ENCODE measurements at regions not wholly inside any gene's neighbourhood (a gene's known extent, or its start where the extent isn't known, plus 50 kb on each side); places are given as distances from the start of the nearest gene placed in this dataset.

- H3K27ac ChIP-seq (ENCODE audit: low read depth in 1 of 2, low read length in 1 of 2) = no peak overlapping the region
- WGBS = 98% methylated on average over 10 of the region's 10 CpGs
- no peaks in the 10 kb centered on the region for H3K36me3 ChIP-seq (ENCODE audit: control insufficient read depth in 2 of 2, insufficient read depth in 2 of 2, low read length in 1 of 2)
- H3K4me1 ChIP-seq (ENCODE audit: control insufficient read depth in 2 of 2, insufficient read depth in 2 of 2, low read length in 2 of 2) = peaks cover 15 to 60% of the 10 kb centered on the region in 2 donors
- H3K27me3 ChIP-seq (ENCODE audit: control insufficient read depth in 2 of 2, insufficient read depth in 1 of 2, low read length in 1 of 2) = peaks cover 0 to 19% of the 10 kb centered on the region in 2 donors
- no peak for DNase-seq (ENCODE audit: low read depth in 6 of 9, low spot score in 9 of 9)
- peaks cover 0 to 7% of the 10 kb centered on the region in 2 donors for H3K9me3 ChIP-seq (ENCODE audit: control insufficient read depth in 2 of 2, insufficient read depth in 1 of 2, low read length in 1 of 2)
- no peak overlapping the region for H3K4me3 ChIP-seq (ENCODE audit: low read length in 2 of 2)
Measured at GRCh38 chr15:70502529-70502928, 260.8 kb downstream of the UACA start.

- H3K9me3 ChIP-seq (ENCODE audit: control insufficient read depth in 2 of 2, insufficient read depth in 1 of 2, low read length in 1 of 2) = no peaks in the 10 kb centered on the region
- no peak for DNase-seq (ENCODE audit: low read depth in 6 of 9, low spot score in 9 of 9)
- WGBS = 97% methylated on average over 4 of the region's 4 CpGs
Measured at GRCh38 chr15:70501849-70502248, 261.5 kb downstream of the UACA start.

GRCh38 chr15:70501121-70501727 is 262.1 kb downstream of the UACA start:
- no peak overlapping the region for H3K4me3 ChIP-seq (ENCODE audit: low read length in 2 of 2)
- peaks cover 15 to 60% of the 10 kb centered on the region in 2 donors for H3K4me1 ChIP-seq (ENCODE audit: control insufficient read depth in 2 of 2, insufficient read depth in 2 of 2, low read length in 2 of 2)
- no peaks in the 10 kb centered on the region for H3K9me3 ChIP-seq (ENCODE audit: control insufficient read depth in 2 of 2, insufficient read depth in 1 of 2, low read length in 1 of 2)
- no peak overlapping the region for H3K27ac ChIP-seq (ENCODE audit: low read depth in 1 of 2, low read length in 1 of 2)
- 96% methylated on average over 8 of the region's 8 CpGs for WGBS
- H3K36me3 ChIP-seq (ENCODE audit: control insufficient read depth in 2 of 2, insufficient read depth in 2 of 2, low read length in 1 of 2) = no peaks in the 10 kb centered on the region
- DNase-seq (ENCODE audit: low read depth in 6 of 9, low spot score in 9 of 9) = no peak
- peaks cover 0 to 20% of the 10 kb centered on the region in 2 donors for H3K27me3 ChIP-seq (ENCODE audit: control insufficient read depth in 2 of 2, insufficient read depth in 1 of 2, low read length in 1 of 2)

More at GRCh38 chr15:70501849-70502248, 261.5 kb downstream of the UACA start:
- Histone ChIP-seq H3K4me3 (ENCODE audit: low read length in 2 of 2) (no peak overlapping the region), H3K27ac (ENCODE audit: low read depth in 1 of 2, low read length in 1 of 2) (no peak overlapping the region), H3K4me1 (ENCODE audit: control insufficient read depth in 2 of 2, insufficient read depth in 2 of 2, low read length in 2 of 2) (peaks cover 15 to 60% of the 10 kb centered on the region in 2 donors), H3K27me3 (ENCODE audit: control insufficient read depth in 2 of 2, insufficient read depth in 1 of 2, low read length in 1 of 2) (peaks cover 0 to 20% of the 10 kb centered on the region in 2 donors), H3K36me3 (ENCODE audit: control insufficient read depth in 2 of 2, insufficient read depth in 2 of 2, low read length in 1 of 2) (no peaks in the 10 kb centered on the region)

- WGBS = 95% methylated on average over 4 of the region's 4 CpGs
- no peak overlapping the region for H3K27ac ChIP-seq (ENCODE audit: low read depth in 1 of 2, low read length in 1 of 2)
- H3K36me3 ChIP-seq (ENCODE audit: control insufficient read depth in 2 of 2, insufficient read depth in 2 of 2, low read length in 1 of 2) = no peaks in the 10 kb centered on the region
- H3K4me3 ChIP-seq (ENCODE audit: low read length in 2 of 2) = no peak overlapping the region
- peaks cover 2 to 26% of the 10 kb centered on the region in 2 donors for H3K27me3 ChIP-seq (ENCODE audit: control insufficient read depth in 2 of 2, insufficient read depth in 1 of 2, low read length in 1 of 2)
- peaks cover 12 to 57% of the 10 kb centered on the region in 2 donors for H3K4me1 ChIP-seq (ENCODE audit: control insufficient read depth in 2 of 2, insufficient read depth in 2 of 2, low read length in 2 of 2)
- H3K9me3 ChIP-seq (ENCODE audit: control insufficient read depth in 2 of 2, insufficient read depth in 1 of 2, low read length in 1 of 2) = no peaks in the 10 kb centered on the region
- DNase-seq (ENCODE audit: low read depth in 6 of 9, low spot score in 9 of 9) = no peak
Measured at GRCh38 chr15:70499791-70500190, 263.6 kb downstream of the UACA start.

- Histone ChIP-seq H3K27me3 (ENCODE audit: control insufficient read depth in 2 of 2, insufficient read depth in 1 of 2, low read length in 1 of 2) (peaks cover 6 to 38% of the 10 kb centered on the region in 2 donors), H3K36me3 (ENCODE audit: control insufficient read depth in 2 of 2, insufficient read depth in 2 of 2, low read length in 1 of 2) (no peaks in the 10 kb centered on the region), H3K9me3 (ENCODE audit: control insufficient read depth in 2 of 2, insufficient read depth in 1 of 2, low read length in 1 of 2) (no peaks in the 10 kb centered on the region), H3K27ac (ENCODE audit: low read depth in 1 of 2, low read length in 1 of 2) (no peak overlapping the region), H3K4me3 (ENCODE audit: low read length in 2 of 2) (no peak overlapping the region), H3K4me1 (ENCODE audit: control insufficient read depth in 2 of 2, insufficient read depth in 2 of 2, low read length in 2 of 2) (peaks cover 0 to 57% of the 10 kb centered on the region in 2 donors)
- 94% methylated on average over 12 of the region's 12 CpGs for WGBS
- DNase-seq (ENCODE audit: low read depth in 6 of 9, low spot score in 9 of 9) = no peak
Measured at GRCh38 chr15:70498096-70498626, 265.2 kb downstream of the UACA start.

- no peak overlapping the region for H3K27ac ChIP-seq (ENCODE audit: low read depth in 1 of 2, low read length in 1 of 2)
- H3K4me3 ChIP-seq (ENCODE audit: low read length in 2 of 2) = no peak overlapping the region
- no peaks in the 10 kb centered on the region for H3K36me3 ChIP-seq (ENCODE audit: control insufficient read depth in 2 of 2, insufficient read depth in 2 of 2, low read length in 1 of 2)
- H3K4me1 ChIP-seq (ENCODE audit: control insufficient read depth in 2 of 2, insufficient read depth in 2 of 2, low read length in 2 of 2) = peaks cover under 1 to 57% of the 10 kb centered on the region in 2 donors
- 83% methylated on average over 7 of the region's 7 CpGs for WGBS
- no peaks in the 10 kb centered on the region for H3K9me3 ChIP-seq (ENCODE audit: control insufficient read depth in 2 of 2, insufficient read depth in 1 of 2, low read length in 1 of 2)
- DNase-seq (ENCODE audit: low read depth in 6 of 9, low spot score in 9 of 9) = no peak
- peaks cover 8 to 41% of the 10 kb centered on the region in 2 donors for H3K27me3 ChIP-seq (ENCODE audit: control insufficient read depth in 2 of 2, insufficient read depth in 1 of 2, low read length in 1 of 2)
Measured at GRCh38 chr15:70497661-70498060, 265.7 kb downstream of the UACA start.

- no peak overlapping the region for H3K27ac ChIP-seq (ENCODE audit: low read depth in 1 of 2, low read length in 1 of 2)
- H3K4me1 ChIP-seq (ENCODE audit: control insufficient read depth in 2 of 2, insufficient read depth in 2 of 2, low read length in 2 of 2) = peaks cover 15 to 66% of the 10 kb centered on the region in 2 donors
Measured at GRCh38 chr15:70495991-70496599, 267.3 kb downstream of the UACA start.

GRCh38 chr15:70494852-70495571 is 268.3 kb downstream of the UACA start:
- Histone ChIP-seq H3K36me3 (ENCODE audit: control insufficient read depth in 2 of 2, insufficient read depth in 2 of 2, low read length in 1 of 2) (no peaks in the 10 kb centered on the region), H3K27ac (ENCODE audit: low read depth in 1 of 2, low read length in 1 of 2) (no peak overlapping the region), H3K27me3 (ENCODE audit: control insufficient read depth in 2 of 2, insufficient read depth in 1 of 2, low read length in 1 of 2) (peaks cover 10 to 44% of the 10 kb centered on the region in 2 donors), H3K4me1 (ENCODE audit: control insufficient read depth in 2 of 2, insufficient read depth in 2 of 2, low read length in 2 of 2) (peaks cover 23 to 69% of the 10 kb centered on the region in 2 donors), H3K9me3 (ENCODE audit: control insufficient read depth in 2 of 2, insufficient read depth in 1 of 2, low read length in 1 of 2) (no peaks in the 10 kb centered on the region), H3K4me3 (ENCODE audit: low read length in 2 of 2) (no peak overlapping the region)
- DNase-seq (ENCODE audit: low read depth in 6 of 9, low spot score in 9 of 9) = no peak
- 46% methylated on average over 8 of the region's 8 CpGs for WGBS

More at GRCh38 chr15:70495991-70496599, 267.3 kb downstream of the UACA start:
- Histone ChIP-seq H3K9me3 (ENCODE audit: control insufficient read depth in 2 of 2, insufficient read depth in 1 of 2, low read length in 1 of 2) (no peaks in the 10 kb centered on the region), H3K4me3 (ENCODE audit: low read length in 2 of 2) (no peak overlapping the region), H3K36me3 (ENCODE audit: control insufficient read depth in 2 of 2, insufficient read depth in 2 of 2, low read length in 1 of 2) (no peaks in the 10 kb centered on the region), H3K27me3 (ENCODE audit: control insufficient read depth in 2 of 2, insufficient read depth in 1 of 2, low read length in 1 of 2) (peaks cover 10 to 41% of the 10 kb centered on the region in 2 donors)
- WGBS = 66% methylated on average over 4 of the region's 4 CpGs
- DNase-seq (ENCODE audit: low read depth in 6 of 9, low spot score in 9 of 9) = no peak

- no peak overlapping the region for H3K27ac ChIP-seq (ENCODE audit: low read depth in 1 of 2, low read length in 1 of 2)
- peaks cover 10 to 43% of the 10 kb centered on the region in 2 donors for H3K27me3 ChIP-seq (ENCODE audit: control insufficient read depth in 2 of 2, insufficient read depth in 1 of 2, low read length in 1 of 2)
- H3K9me3 ChIP-seq (ENCODE audit: control insufficient read depth in 2 of 2, insufficient read depth in 1 of 2, low read length in 1 of 2) = no peaks in the 10 kb centered on the region
- no peak for DNase-seq (ENCODE audit: low read depth in 6 of 9, low spot score in 9 of 9)
- 68% methylated on average over 4 of the region's 4 CpGs for WGBS
- no peaks in the 10 kb centered on the region for H3K36me3 ChIP-seq (ENCODE audit: control insufficient read depth in 2 of 2, insufficient read depth in 2 of 2, low read length in 1 of 2)
- H3K4me1 ChIP-seq (ENCODE audit: control insufficient read depth in 2 of 2, insufficient read depth in 2 of 2, low read length in 2 of 2) = peaks cover 23 to 69% of the 10 kb centered on the region in 2 donors
- no peak overlapping the region for H3K4me3 ChIP-seq (ENCODE audit: low read length in 2 of 2)
Measured at GRCh38 chr15:70494517-70494851, 268.9 kb downstream of the UACA start.

Data from thymus (tissue), 11 donors.